Uterus (tissue), 2 donors: ENCODE measurements at regions not wholly inside any gene's neighbourhood (a gene's known extent, or its start where the extent isn't known, plus 50 kb on each side); places are given as distances from the start of the nearest gene placed in this dataset.

Source experiments
- CTCF ChIP-seq, 4 experiments: fragments of 200-600 bp in 2 of 4; fragments of 450-650 bp in 2 of 4; sonication (generic) in 2 of 4; IDR thresholded peaks; one replicate each; pipeline ENCODE4 v1.5.1; 2016 to 2019; ENCODE audit warnings: antibody characterized with exemption in 4 of 4, mild to moderate bottlenecking in 2 of 4, moderate library complexity in 1 of 4
- POLR2A ChIP-seq, 2 donors: fragments of 450-650 bp; IDR thresholded peaks; one replicate each; pipeline ENCODE4 v1.6.1; 2016; ENCODE audit warnings: antibody characterized with exemption in 2 of 2, mild to moderate bottlenecking in 1 of 2, moderate library complexity in 1 of 2

DNA sequence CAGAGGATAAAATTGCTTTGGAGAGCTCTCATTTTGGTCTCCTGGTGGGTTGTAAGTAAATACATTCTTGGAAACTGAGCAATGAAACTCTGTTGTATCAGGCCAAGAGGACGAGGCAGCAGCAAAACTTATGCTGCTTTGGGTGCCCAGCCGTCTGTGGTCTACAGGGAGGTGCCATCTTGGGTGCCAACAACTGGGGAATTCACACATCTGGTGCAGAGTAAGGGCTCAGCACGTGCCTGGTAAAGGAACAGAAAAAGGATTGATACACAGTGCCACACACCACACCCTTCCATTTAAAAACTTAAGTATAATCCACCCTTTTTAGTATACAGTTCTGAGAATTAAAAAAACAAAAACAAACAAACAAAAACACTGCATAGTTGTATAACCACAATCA lies 221.9 kb downstream of the TSN start:
- no peak for TF ChIP-seq CTCF (IDR thresholded peaks at IDR 0.05)
- TF ChIP-seq POLR2A (IDR thresholded peaks at IDR 0.05) = no peak
